Upper lobe of right lung (tissue), 1 donor: ENCODE measurements at regions not wholly inside any gene's neighbourhood (a gene's known extent, or its start where the extent isn't known, plus 50 kb on each side); places are given as distances from the start of the nearest gene placed in this dataset.

Experiments
- ATAC-seq: fragments of 200-7000 bp; cut with Tn5 transposase; one replicate; pipeline ENCODE4 v1.9.1; 2020; ENCODE audit warnings: mild to moderate bottlenecking, moderate library complexity
- DNase-seq: peaks from one replicate; pipeline ENCODE4 v3.0.0-alpha.2; 2020
- H3K27ac ChIP-seq: fragments of 200-600 bp; one replicate; pipeline ENCODE4 v1.8.0; 2022
- H3K27me3 ChIP-seq: fragments of 200-600 bp; one replicate; pipeline ENCODE4 v1.8.0; 2022; ENCODE audit warnings: mild to moderate bottlenecking
- H3K36me3 ChIP-seq: fragments of 200-600 bp; one replicate; pipeline ENCODE4 v1.8.0; 2022
- H3K4me1 ChIP-seq: fragments of 200-600 bp; one replicate; pipeline ENCODE4 v1.8.0; 2022
- H3K4me3 ChIP-seq: fragments of 200-600 bp; one replicate; pipeline ENCODE4 v1.8.0; 2022; ENCODE audit warnings: mild to moderate bottlenecking
- H3K9me3 ChIP-seq: fragments of 200-600 bp; one replicate; pipeline ENCODE4 v1.8.0; 2022
- intact Hi-C: fragments of 100-400 bp; cut with DNase I; formaldehyde crosslinking; loops from one replicate; pipeline ENCODE4 v1.11.0; 2022
- TF ChIP-seq, protein P1 (sequence below): fragments of 200-600 bp; IDR thresholded peaks from one replicate; pipeline ENCODE4 v1.8.0; 2022; ENCODE audit warnings: antibody characterized with exemption
- donor health status: DM: no; HTN: yes; CAD: no; lungs with severe emphysema.

DNA sequence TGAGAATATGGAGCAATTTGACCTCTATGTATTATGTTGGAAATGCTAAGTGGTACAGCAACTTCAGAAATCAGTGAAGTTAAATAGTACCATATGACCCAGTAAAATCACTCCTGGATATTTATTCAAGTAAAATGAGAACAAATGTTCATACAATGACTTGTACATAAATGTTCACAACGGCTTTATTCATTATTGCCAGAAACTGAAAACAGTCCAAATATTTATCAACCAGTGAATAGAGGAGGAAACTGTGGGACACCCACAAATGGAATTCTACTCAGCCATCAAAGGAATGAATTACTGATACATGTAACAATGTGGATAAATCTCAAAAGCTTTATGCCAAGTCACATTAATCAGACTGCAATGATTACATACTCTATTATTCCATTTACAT, 416.3 kb downstream of the AASDHPPT start:
- ATAC-seq (no peak), DNase-seq (no peak)
- no peaks in the 10 kb centered on the region for H3K36me3 ChIP-seq
- no peaks in the 10 kb centered on the region for H3K27me3 ChIP-seq
- no peaks in the 10 kb centered on the region for H3K9me3 ChIP-seq
- H3K4me3 ChIP-seq, result no peak overlapping the region
- intact Hi-C loops, result no loop called here
- H3K4me1 ChIP-seq, result no peaks in the 10 kb centered on the region
- TF ChIP-seq, protein P1, sequence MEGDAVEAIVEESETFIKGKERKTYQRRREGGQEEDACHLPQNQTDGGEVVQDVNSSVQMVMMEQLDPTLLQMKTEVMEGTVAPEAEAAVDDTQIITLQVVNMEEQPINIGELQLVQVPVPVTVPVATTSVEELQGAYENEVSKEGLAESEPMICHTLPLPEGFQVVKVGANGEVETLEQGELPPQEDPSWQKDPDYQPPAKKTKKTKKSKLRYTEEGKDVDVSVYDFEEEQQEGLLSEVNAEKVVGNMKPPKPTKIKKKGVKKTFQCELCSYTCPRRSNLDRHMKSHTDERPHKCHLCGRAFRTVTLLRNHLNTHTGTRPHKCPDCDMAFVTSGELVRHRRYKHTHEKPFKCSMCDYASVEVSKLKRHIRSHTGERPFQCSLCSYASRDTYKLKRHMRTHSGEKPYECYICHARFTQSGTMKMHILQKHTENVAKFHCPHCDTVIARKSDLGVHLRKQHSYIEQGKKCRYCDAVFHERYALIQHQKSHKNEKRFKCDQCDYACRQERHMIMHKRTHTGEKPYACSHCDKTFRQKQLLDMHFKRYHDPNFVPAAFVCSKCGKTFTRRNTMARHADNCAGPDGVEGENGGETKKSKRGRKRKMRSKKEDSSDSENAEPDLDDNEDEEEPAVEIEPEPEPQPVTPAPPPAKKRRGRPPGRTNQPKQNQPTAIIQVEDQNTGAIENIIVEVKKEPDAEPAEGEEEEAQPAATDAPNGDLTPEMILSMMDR, result no peak
- H3K27ac ChIP-seq, result no peak overlapping the region

- TF ChIP-seq, protein P1, result no peak
- Histone ChIP-seq H3K27me3 (no peaks in the 10 kb centered on the region), H3K4me3 (no peak overlapping the region), H3K36me3 (no peaks in the 10 kb centered on the region), H3K9me3 (no peaks in the 10 kb centered on the region), H3K27ac (no peak overlapping the region), H3K4me1 (no peaks in the 10 kb centered on the region)
- no peak for ATAC-seq
- intact Hi-C loops, result no loop called here
- no peak for DNase-seq
Observed at GRCh38 chr11:106495046-106495445, 417.6 kb downstream of the AASDHPPT start.

DNA sequence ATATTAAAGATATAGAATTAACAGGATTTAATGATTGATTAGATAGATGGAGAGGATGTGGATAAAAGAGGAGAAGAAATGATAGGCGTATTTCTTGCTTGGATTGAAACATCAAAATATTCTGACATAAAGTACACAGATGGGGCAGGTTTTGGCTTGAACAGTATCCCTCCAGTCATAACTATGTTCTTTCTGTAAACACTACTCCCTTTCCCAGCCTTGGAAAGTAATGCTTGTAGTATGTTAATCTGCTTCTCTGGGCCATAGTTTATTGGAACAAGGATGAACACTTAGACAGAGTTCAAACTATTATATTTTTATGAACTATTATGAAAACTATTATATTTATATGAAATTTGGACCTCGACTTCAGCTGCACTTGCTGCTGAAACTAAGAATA, 419.2 kb downstream of the AASDHPPT start:
- no peak for ATAC-seq
- intact Hi-C loops, result no loop called here
- H3K4me1 ChIP-seq, result no peaks in the 10 kb centered on the region

DNA sequence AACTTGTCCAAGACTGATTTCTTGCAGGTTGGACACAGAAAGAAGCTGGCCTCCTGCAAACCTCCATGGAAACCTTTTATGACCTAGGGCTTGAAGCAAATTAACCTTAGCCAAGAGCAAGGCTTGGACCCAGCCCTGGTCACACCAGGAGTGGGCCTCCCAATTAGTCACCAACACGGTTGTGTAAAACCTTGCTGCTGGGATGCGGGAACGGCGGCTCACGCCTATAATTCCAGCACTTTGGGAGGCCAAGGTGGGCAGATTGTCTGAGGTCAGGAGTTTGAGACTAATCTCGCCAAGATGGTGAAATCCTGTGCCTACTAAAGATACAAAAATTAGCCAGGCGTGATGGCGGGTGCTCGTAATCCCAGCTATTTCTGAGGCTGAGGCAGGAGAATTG, 419.9 kb downstream of the AASDHPPT start:
- Histone ChIP-seq H3K27ac (no peak overlapping the region), H3K27me3 (no peaks in the 10 kb centered on the region), H3K36me3 (no peaks in the 10 kb centered on the region), H3K4me3 (no peak overlapping the region), H3K9me3 (no peaks in the 10 kb centered on the region), H3K4me1 (no peaks in the 10 kb centered on the region)
- DNase-seq (no peak), ATAC-seq (no peak)
- intact Hi-C loops, result no loop called here
- TF ChIP-seq, protein P1, result no peak

More for the DNA sequence above, 419.2 kb downstream of the AASDHPPT start:
- TF ChIP-seq, protein P1, result no peak
- Histone ChIP-seq H3K4me3 (no peak overlapping the region), H3K27me3 (no peaks in the 10 kb centered on the region), H3K27ac (no peak overlapping the region), H3K36me3 (no peaks in the 10 kb centered on the region), H3K9me3 (no peaks in the 10 kb centered on the region)
- DNase-seq, result no peak

- no peak overlapping the region for H3K27ac ChIP-seq
- DNase-seq (no peak), ATAC-seq (no peak)
- no peaks in the 10 kb centered on the region for H3K27me3 ChIP-seq
- TF ChIP-seq, protein P1, result no peak
- intact Hi-C loops, result no loop called here
- H3K4me1 ChIP-seq, result no peaks in the 10 kb centered on the region
- H3K36me3 ChIP-seq, result no peaks in the 10 kb centered on the region
- no peak overlapping the region for H3K4me3 ChIP-seq
- H3K9me3 ChIP-seq, result no peaks in the 10 kb centered on the region
Observed at GRCh38 chr11:106497822-106498221, 420.4 kb downstream of the AASDHPPT start.

- intact Hi-C loops, result no loop called here
- DNase-seq (no peak), ATAC-seq (no peak)
- Histone ChIP-seq H3K27ac (no peak overlapping the region), H3K4me1 (no peaks in the 10 kb centered on the region), H3K9me3 (no peaks in the 10 kb centered on the region), H3K36me3 (no peaks in the 10 kb centered on the region), H3K4me3 (no peak overlapping the region), H3K27me3 (no peaks in the 10 kb centered on the region)
- TF ChIP-seq, protein P1, result no peak
Observed at GRCh38 chr11:106503901-106504300, 426.4 kb downstream of the AASDHPPT start.
